K562 (cell line): ENCODE measurements at regions not wholly inside any gene's neighbourhood (a gene's known extent, or its start where the extent isn't known, plus 50 kb on each side); places are given as distances from the start of the nearest gene placed in this dataset.
A peak's percentile ranks its signal among the peaks of the same experiment; 100 is the strongest.

Experiments used
- ATAC-seq: fragments of 200-7000 bp; cut with Tn5 transposase; 3 replicates; pipeline ENCODE4 v1.9.1; 2020; ENCODE audit warnings: moderate library complexity
- BruUV-seq: library from RNA; stranded (reverse); fragments of 400-500 nt; replicated peaks from 2 replicates; lab custom pipeline; 2021; lab: Mats Ljungman, UMichigan
- CTCF ChIA-PET: fragments of 300-600 bp; formaldehyde crosslinking; extraction: SDS; loops from one replicate; lab custom pipeline; 2021; ENCODE audit warnings: low intra/inter-chr PET ratio; lab: Yijun Ruan, JAX
- POLR2A ChIA-PET: fragments of 300-600, 350-650 bp; sonication (Branson Sonifier 250); formaldehyde crosslinking; extraction: SDS; loops from one replicate; lab custom pipeline; 2021; ENCODE audit warnings: antibody characterized with exemption, inconsistent platforms; lab: Yijun Ruan, JAX
- DNase-seq, 4 experiments: peaks; one replicate each; pipeline versions ENCODE4 v3.0.0 to v3.0.0-alpha.2; 2011 to 2018; ENCODE audit warnings: low spot score in 3 of 4, mixed read lengths in 3 of 4; ENCODE audit errors: extremely low read depth in 1 of 4
- FAIRE-seq: peaks from 2 replicates; lab custom pipeline; 2011; peaks lifted over from hg19 to GRCh38; lab: Jason Lieb, UNC
- H2AFZ ChIP-seq: 2 replicates; pipeline ENCODE4 v1.6.0; 2011; ENCODE audit warnings: low read depth, low read length, control low read depth, inconsistent platforms
- H3K27ac ChIP-seq: fragments of 200-600 bp; 3 replicates; pipeline ENCODE4 v1.8.0; 2011; ENCODE audit warnings: low read depth, mild to moderate bottlenecking, control low read depth, inconsistent platforms, low read length, moderate library complexity, mixed read lengths; ENCODE audit errors: extremely low read depth
- H3K27me3 ChIP-seq, 2 experiments: fragments of 300-600 bp in 1 of 2; 2 replicates in 1 of 2; 3 replicates in 1 of 2; pipeline versions ENCODE4 v1.6.0 to v1.8.0; 2011; ENCODE audit warnings: inconsistent platforms in 2 of 2, low read length in 2 of 2, mild to moderate bottlenecking in 1 of 2, mixed read lengths in 1 of 2, moderate library complexity in 1 of 2; ENCODE audit not compliant: control insufficient read depth in 2 of 2, insufficient read depth in 2 of 2
- H3K36me3 ChIP-seq: fragments of 300-600 bp; 3 replicates; pipeline ENCODE4 v1.8.0; 2011; ENCODE audit warnings: mild to moderate bottlenecking, low read length, inconsistent platforms; ENCODE audit not compliant: control insufficient read depth, insufficient read depth
- H3K4me1 ChIP-seq, 2 experiments: fragments of 200-600 bp in 1 of 2; replicated peaks in 1 of 2; 2 replicates in 1 of 2; 3 replicates in 1 of 2; pipeline versions ENCODE4 v1.5.1 to v1.8.0; 2011; ENCODE audit warnings: inconsistent platforms in 2 of 2, low read length in 2 of 2, mild to moderate bottlenecking in 1 of 2, mixed read lengths in 1 of 2, moderate library complexity in 1 of 2; ENCODE audit not compliant: control insufficient read depth in 2 of 2, insufficient read depth in 2 of 2
- H3K4me2 ChIP-seq: 2 replicates; pipeline ENCODE4 v1.6.1; 2011; ENCODE audit warnings: low read length, control low read depth, inconsistent platforms, mixed read lengths; ENCODE audit not compliant: insufficient read depth
- H3K4me3 ChIP-seq: fragments of 200-600 bp; sonication (generic), shearing (Covaris generic); 2 replicates; pipeline ENCODE4 v1.5.1; 2016; ENCODE audit warnings: control low read depth, inconsistent platforms
- H3K79me2 ChIP-seq: fragments of 200-600 bp; 3 replicates; pipeline ENCODE4 v1.8.0; 2011; ENCODE audit warnings: low read length, inconsistent platforms; ENCODE audit not compliant: control insufficient read depth, insufficient read depth
- H3K9ac ChIP-seq, 2 experiments: 2 replicates each; pipeline versions ENCODE4 v1.6.0 to v1.6.1; 2011; ENCODE audit warnings: low read depth in 2 of 2, low read length in 2 of 2, control low read depth in 1 of 2, inconsistent platforms in 1 of 2, mild to moderate bottlenecking in 1 of 2, mixed read lengths in 1 of 2; ENCODE audit not compliant: insufficient read depth in 1 of 2
- H3K9me1 ChIP-seq: one replicate; pipeline ENCODE4 v1.6.0; 2011; ENCODE audit warnings: inconsistent platforms, mild to moderate bottlenecking, low read length, moderate library complexity; ENCODE audit not compliant: control insufficient read depth, insufficient read depth
- H3K9me3 ChIP-seq: replicated peaks from 2 replicates; pipeline ENCODE4 v1.5.1; 2011; ENCODE audit warnings: low read depth, low read length, inconsistent platforms; ENCODE audit not compliant: control insufficient read depth, insufficient read depth
- H4K20me1 ChIP-seq: replicated peaks from 2 replicates; pipeline ENCODE4 v1.6.1; 2011; ENCODE audit warnings: low read length, inconsistent platforms, mixed read lengths; ENCODE audit not compliant: control insufficient read depth, insufficient read depth
- FIP1L1 ChIP-seq: fragments of 200-400 bp; formaldehyde crosslinking; IDR thresholded peaks from 2 replicates; pipeline ENCODE4 v1.6.1; 2018; ENCODE audit warnings: mild to moderate bottlenecking, low read depth, low read length; ENCODE audit not compliant: poor library complexity, severe bottlenecking
- KHSRP ChIP-seq: fragments of 450-650 bp; IDR thresholded peaks from 2 replicates; pipeline ENCODE4 v1.6.1; 2017
- NCOA1 ChIP-seq: fragments of 450-650 bp; IDR thresholded peaks from 2 replicates; pipeline ENCODE4 v1.6.1; 2016; ENCODE audit warnings: low read depth
- TEAD4 ChIP-seq, 2 experiments: sonication (generic) in 1 of 2; formaldehyde crosslinking in 1 of 2; IDR thresholded peaks; 2 replicates each; pipeline versions ENCODE4 v1.6.1 to v1.8.0; 2012 to 2022; ENCODE audit warnings: borderline replicate concordance in 1 of 2, inconsistent platforms in 1 of 2, low read length in 1 of 2, mild to moderate bottlenecking in 1 of 2, missing genetic modification reagents in 1 of 2
- ZNF124 ChIP-seq: sonication (generic); formaldehyde crosslinking; IDR thresholded peaks from 2 replicates; pipeline ENCODE4 v1.8.1; 2022; ENCODE audit warnings: missing genetic modification reagents
- ZNF134 ChIP-seq: fragments of 250-450 bp; sonication (Bioruptor Pico); conservative IDR thresholded peaks from 2 replicates; pipeline ENCODE4 v1.4.0; 2020
- ZNF232 ChIP-seq: sonication (generic); formaldehyde crosslinking; IDR thresholded peaks from 2 replicates; pipeline ENCODE4 v1.8.0; 2022; ENCODE audit warnings: mild to moderate bottlenecking, missing genetic modification reagents
- ZNF347 ChIP-seq: fragments of 450-650 bp; formaldehyde crosslinking; IDR thresholded peaks from 2 replicates; pipeline ENCODE4 v1.4.0; 2020; ENCODE audit warnings: low read depth, mild to moderate bottlenecking, moderate library complexity
- WGBS: fragments of 100-300 bp; shearing (Covaris generic); methylation state at CpG from one replicate; pipeline ENCODE4 v1.1.6; 2016; ENCODE audit warnings: low coverage, mixed read lengths; ENCODE audit not compliant: insufficient coverage; ENCODE audit errors: missing lambda C conversion rate; 5-methylcytosine and 5-hydroxymethylcytosine counted together
- in situ Hi-C: fragments of 300-500 bp; cut with MboI; formaldehyde crosslinking; loops from 4 replicates; pipeline ENCODE4 v1.15.0; 2018; ENCODE audit warnings: inconsistent platforms, mixed read lengths
- intact Hi-C: fragments of 100-400 bp; cut with micrococcal nuclease; formaldehyde crosslinking; loops from 2 replicates; pipeline ENCODE4 v1.14.2; 2022

- WGBS = 49% methylated on average over 2 of the region's 2 CpGs
- intact Hi-C loops = no loop called here
- Histone ChIP-seq H3K4me2 (no peak overlapping the region), H3K79me2 (no peaks in the 10 kb centered on the region), H3K9me1 (no peaks in the 10 kb centered on the region), H3K9ac (no peak overlapping the region), H3K4me3 (no peak overlapping the region), H3K36me3 (no peaks in the 10 kb centered on the region), H4K20me1 (no peaks in the 10 kb centered on the region), H3K9me3 (no peaks in the 10 kb centered on the region), H3K4me1 (no peaks in the 10 kb centered on the region), H3K27ac (no peak overlapping the region)
- ATAC-seq (no peak), FAIRE-seq (no peak)
- POLR2A ChIA-PET = no interaction called here
- BruUV-seq = no TSS peak
- CTCF ChIA-PET = no interaction called here
- no peak for TF ChIP-seq TEAD4 (IDR thresholded peaks at IDR 0.05; ENCODE audit: low read length)
- no peak for TF ChIP-seq TEAD4 (CRISPR knock-in tag; IDR thresholded peaks at IDR 0.05; ENCODE audit: borderline replicate concordance)
- TF ChIP-seq ZNF134 = peak; percentile 64
- TF ChIP-seq, all 486 proteins: peak for 1
- in situ Hi-C loops = no loop called here
- Histone ChIP-seq H2AFZ (no peak overlapping the region), H3K27me3 (no peaks in the 10 kb centered on the region)
- no peak for DNase-seq
Measured at GRCh38 chr2:204386668-204387067, 158.6 kb upstream of the PARD3B start.

GRCh38 chr2:204389120-204389519, 156.2 kb upstream of the PARD3B start:
- DNase-seq = no peak
- POLR2A ChIA-PET = interaction anchor here (0.7 kb wide), 1 partner anchor 18 kb away, joined by 3 read pairs; no protein-coding TSS in a partner anchor
- 15% methylated on average over 1 of the region's 1 CpG for WGBS
- H3K4me1 ChIP-seq = no peaks in the 10 kb centered on the region
- H4K20me1 ChIP-seq = no peaks in the 10 kb centered on the region
- H2AFZ ChIP-seq = no peak overlapping the region
- no peaks in the 10 kb centered on the region for H3K79me2 ChIP-seq
- no peak overlapping the region for H3K4me2 ChIP-seq
- TF ChIP-seq FIP1L1 (no peak), ZNF347 (no peak), ZNF232 (CRISPR knock-in tag) (no peak), NCOA1 (no peak), KHSRP (no peak), ZNF124 (CRISPR knock-in tag) (no peak)
- no TSS peak for BruUV-seq
- no peaks in the 10 kb centered on the region for H3K9me3 ChIP-seq
- intact Hi-C loops = no loop called here
- no peaks in the 10 kb centered on the region for H3K36me3 ChIP-seq
- no peaks in the 10 kb centered on the region for H3K27me3 ChIP-seq
- CTCF ChIA-PET = no interaction called here
- no peaks in the 10 kb centered on the region for H3K9me1 ChIP-seq
- H3K9ac ChIP-seq = no peak overlapping the region
- no peak overlapping the region for H3K27ac ChIP-seq
- no peak for FAIRE-seq
- in situ Hi-C loops = no loop called here
- ATAC-seq = no peak
- H3K4me3 ChIP-seq = no peak overlapping the region
